CD4-positive, alpha-beta T cell treated with Interleukin-10 for 1 hour (primary cell): ENCODE measurements at regions not wholly inside any gene's neighbourhood (a gene's known extent, or its start where the extent isn't known, plus 50 kb on each side); places are given as distances from the start of the nearest gene placed in this dataset.

ENCODE experiments used
- DNase-seq: peaks from one replicate; pipeline ENCODE4 v3.0.0-alpha.2; 2020

DNA sequence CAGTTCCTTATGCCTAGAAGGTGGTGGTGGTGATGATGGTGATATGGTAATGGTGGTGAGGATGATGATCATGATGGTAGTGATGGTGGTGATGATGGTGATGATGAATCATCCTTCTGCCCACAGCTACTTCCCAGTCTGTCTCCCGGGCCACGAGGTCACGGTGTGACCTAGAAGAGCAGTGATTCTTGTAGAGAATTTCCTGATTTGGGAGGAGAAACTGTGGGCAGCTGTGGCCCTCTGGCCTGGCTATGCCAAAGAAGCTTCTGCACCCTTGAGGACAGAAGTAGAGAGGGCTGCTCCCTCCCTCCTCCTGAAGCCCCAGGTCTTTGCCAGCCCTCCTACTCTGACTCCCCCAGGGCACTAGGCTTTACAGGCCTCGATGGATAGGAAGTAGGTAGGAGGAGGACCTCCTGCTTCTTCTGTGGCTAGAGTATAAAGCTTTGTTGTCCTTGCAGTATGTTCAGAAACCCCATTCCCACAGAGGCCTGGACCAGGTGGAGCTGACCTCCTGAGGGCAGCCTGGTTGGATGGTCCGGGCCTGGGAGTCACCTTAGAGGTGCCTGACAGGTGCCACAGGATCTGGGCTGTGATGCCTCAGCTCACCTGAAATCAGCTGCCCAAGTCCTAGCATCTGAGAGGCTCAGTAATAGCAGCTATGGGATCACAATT lies 57.9 kb upstream of the EPAS1 start:
- DNase-seq: no peak

DNA sequence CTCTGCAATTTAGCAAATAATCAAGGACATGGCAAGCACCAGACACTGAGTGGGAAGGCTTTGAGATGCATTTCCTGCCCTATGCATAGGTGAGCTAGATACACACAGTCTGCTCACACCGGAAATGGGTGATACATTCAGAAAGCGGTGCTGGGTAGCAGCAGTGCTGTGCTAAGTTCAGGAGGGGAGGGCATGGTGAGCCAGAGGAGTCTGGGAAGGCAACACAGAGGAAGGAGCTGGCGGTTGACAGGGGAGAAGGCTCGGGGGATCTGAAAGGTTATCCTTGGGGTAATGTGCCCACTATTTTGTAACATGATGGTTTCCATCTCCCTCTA lies 57.4 kb upstream of the EPAS1 start:
- peak; percentile 63 for DNase-seq

DNA sequence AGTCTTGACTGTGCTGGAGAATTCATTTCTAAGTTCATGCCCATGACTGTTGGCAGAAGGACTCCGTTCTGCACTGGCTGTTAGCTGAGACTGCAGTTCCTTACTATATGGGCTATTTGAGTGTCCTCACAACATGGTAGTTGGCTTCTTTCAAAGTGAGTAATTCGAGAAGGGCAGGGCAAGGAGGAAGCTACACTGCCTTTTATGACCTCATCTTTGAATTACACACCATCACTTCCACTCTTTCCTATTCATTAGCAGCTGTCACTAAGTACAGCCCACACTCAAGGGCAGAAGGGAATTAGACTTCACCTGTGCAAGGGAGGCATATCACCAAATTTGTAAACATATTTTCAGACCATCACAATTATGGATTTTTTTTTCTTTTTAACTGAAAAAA lies 55.9 kb upstream of the EPAS1 start:
- DNase-seq: no peak

DNA sequence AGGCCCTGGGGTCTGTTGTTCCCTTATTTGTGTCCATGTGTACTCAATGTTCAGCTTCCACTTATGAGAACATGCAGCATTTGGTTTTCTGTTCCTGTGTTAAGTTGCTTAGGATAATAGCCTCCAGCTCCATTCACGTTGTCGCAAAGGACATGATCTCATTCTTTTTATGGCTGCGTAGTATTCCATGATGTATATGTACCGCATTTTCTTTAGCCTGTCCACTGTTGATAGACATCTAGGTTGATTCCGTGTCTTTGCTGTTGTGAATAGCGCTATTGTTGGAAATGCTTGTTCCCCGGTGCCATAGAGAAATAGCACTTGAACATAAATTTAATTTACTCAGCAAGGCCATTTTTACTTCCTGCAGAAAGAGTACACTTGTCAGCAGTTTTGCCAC lies 51.3 kb upstream of the EPAS1 start:
- DNase-seq: no peak

DNA sequence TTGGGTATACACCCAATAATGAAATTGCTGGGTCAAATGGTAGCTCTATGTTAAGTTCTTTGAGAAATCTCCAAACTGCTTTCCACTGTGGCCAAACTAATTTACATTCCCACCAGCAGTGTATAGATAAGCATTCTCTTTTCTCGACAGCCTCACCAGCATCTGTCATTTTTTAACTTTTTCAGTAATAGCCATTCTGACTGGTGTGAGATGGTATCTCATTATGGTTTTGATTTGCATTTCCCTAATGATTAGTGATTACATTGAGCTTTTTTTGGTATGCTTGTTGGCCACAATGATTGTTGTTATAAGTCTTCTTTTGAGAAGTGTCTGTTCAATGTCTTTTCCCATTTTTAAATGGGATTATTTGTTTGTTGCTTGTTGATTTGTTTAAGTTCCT lies 50.4 kb upstream of the EPAS1 start:
- no peak for DNase-seq
